GM23338 (cell line): ENCODE measurements at regions not wholly inside any gene's neighbourhood (a gene's known extent, or its start where the extent isn't known, plus 50 kb on each side); places are given as distances from the start of the nearest gene placed in this dataset.
"Not testable (repeated sequence)": the region's sequence is repeated elsewhere in the genome, so short reads cannot be mapped to it uniquely, and the experiment has no call there.

Source experiments
- ATAC-seq: fragments of 200-7000 bp; cut with Tn5 transposase; 3 replicates; pipeline ENCODE4 v1.9.1; 2020
- DNase-seq: peaks from one replicate; pipeline ENCODE4 v3.0.0-alpha.2; 2015; ENCODE audit warnings: low spot score
- H2AFZ ChIP-seq: fragments of 200-600 bp; sonication (generic); 2 replicates; pipeline ENCODE4 v1.8.0; 2016; ENCODE audit warnings: antibody characterized with exemption, mild to moderate bottlenecking, moderate library complexity
- H3F3A ChIP-seq: fragments of 200-600 bp; sonication (generic); replicated peaks from 2 replicates; pipeline ENCODE4 v1.8.0; 2017; ENCODE audit warnings: antibody characterized with exemption, mixed run types, low read depth
- H3K27ac ChIP-seq: fragments of 200-600 bp; sonication (generic); 2 replicates; pipeline ENCODE4 v1.6.1; 2016; ENCODE audit warnings: low read depth
- H3K27me3 ChIP-seq: fragments of 200-600 bp; sonication (generic); 2 replicates; pipeline ENCODE4 v1.8.0; 2016; ENCODE audit warnings: mild to moderate bottlenecking, mixed run types, moderate library complexity; ENCODE audit not compliant: insufficient read depth
- H3K36me3 ChIP-seq: fragments of 200-600 bp; sonication (generic); 2 replicates; pipeline ENCODE4 v1.8.0; 2016; ENCODE audit warnings: mild to moderate bottlenecking; ENCODE audit not compliant: insufficient read depth
- H3K4me1 ChIP-seq: fragments of 200-600 bp; sonication (generic); 2 replicates; pipeline ENCODE4 v1.8.0; 2016; ENCODE audit warnings: mild to moderate bottlenecking, moderate library complexity; ENCODE audit not compliant: insufficient read depth
- H3K4me2 ChIP-seq: fragments of 200-600 bp; sonication (generic); 2 replicates; pipeline ENCODE4 v1.7.1; 2017; ENCODE audit warnings: mixed run types
- H3K4me3 ChIP-seq: fragments of 200-600 bp; sonication (generic); 2 replicates; pipeline ENCODE4 v1.6.1; 2016; ENCODE audit warnings: mixed run types
- H3K79me2 ChIP-seq: fragments of 200-600 bp; sonication (generic); replicated peaks from 2 replicates; pipeline ENCODE4 v1.8.0; 2017; ENCODE audit warnings: mild to moderate bottlenecking; ENCODE audit not compliant: insufficient read depth
- H3K9me2 ChIP-seq: fragments of 200-600 bp; sonication (generic); 2 replicates; pipeline ENCODE4 v1.8.0; 2017; ENCODE audit not compliant: insufficient read depth
- H4K20me1 ChIP-seq: fragments of 200-600 bp; sonication (generic); replicated peaks from 2 replicates; pipeline ENCODE4 v1.8.0; 2017; ENCODE audit warnings: mild to moderate bottlenecking; ENCODE audit not compliant: insufficient read depth
- H3K27ac Mint-ChIP-seq: 2 replicates; pipeline ENCODE4 v1.8.0; 2020; ENCODE audit warnings: inconsistent platforms, mild to moderate bottlenecking, moderate library complexity, mixed read lengths
- H3K27me3 Mint-ChIP-seq: 3 replicates; pipeline ENCODE4 v1.8.0; 2022; ENCODE audit warnings: low read depth, mild to moderate bottlenecking, moderate library complexity, mixed read lengths, inconsistent platforms; ENCODE audit not compliant: insufficient read depth, poor library complexity
- H3K36me3 Mint-ChIP-seq: 3 replicates; pipeline ENCODE4 v1.8.0; 2021; ENCODE audit warnings: low read depth, mild to moderate bottlenecking, inconsistent platforms, moderate library complexity, mixed read lengths
- H3K4me1 Mint-ChIP-seq: 3 replicates; pipeline ENCODE4 v1.8.0; 2020; ENCODE audit warnings: mild to moderate bottlenecking, inconsistent platforms, mixed read lengths
- H3K4me3 Mint-ChIP-seq: 3 replicates; pipeline ENCODE4 v1.8.0; 2021; ENCODE audit warnings: moderate library complexity, mild to moderate bottlenecking, inconsistent platforms, mixed read lengths
- H3K9me3 Mint-ChIP-seq: 3 replicates; pipeline ENCODE4 v1.8.0; 2020; ENCODE audit warnings: moderate library complexity, mild to moderate bottlenecking, inconsistent platforms, mixed read lengths
- CREB1 ChIP-seq: fragments of 250-450 bp; sonication (Bioruptor Pico); IDR thresholded peaks from 2 replicates; pipeline ENCODE4 v1.5.0; 2020; ENCODE audit warnings: low read depth, mild to moderate bottlenecking, moderate library complexity
- EZH2phosphoT487 ChIP-seq: fragments of 200-600 bp; sonication (generic); IDR thresholded peaks from one replicate; pipeline ENCODE4 v1.8.1; 2018; ENCODE audit warnings: antibody characterized with exemption; ENCODE audit not compliant: unreplicated experiment
- JUNB ChIP-seq: IDR thresholded peaks from one replicate; pipeline ENCODE4 v1.6.1; 2016; ENCODE audit warnings: antibody characterized with exemption; ENCODE audit not compliant: unreplicated experiment
- NANOG ChIP-seq: IDR thresholded peaks from 2 replicates; pipeline ENCODE4 v1.6.1; 2016; ENCODE audit warnings: antibody characterized with exemption, borderline replicate concordance
- STAT1 ChIP-seq: IDR thresholded peaks from one replicate; pipeline ENCODE4 v1.6.1; 2016; ENCODE audit warnings: antibody characterized with exemption; ENCODE audit not compliant: unreplicated experiment
- ZNF114 ChIP-seq: fragments of 250-450 bp; sonication (Bioruptor Pico); IDR thresholded peaks from 2 replicates; pipeline ENCODE4 v1.5.0; 2020; ENCODE audit warnings: mild to moderate bottlenecking, moderate library complexity
- TF ChIP-seq, protein P1 (sequence below): fragments of 250-450 bp; sonication (Bioruptor Pico); IDR thresholded peaks from 2 replicates; pipeline ENCODE4 v1.5.0; 2020; ENCODE audit warnings: mild to moderate bottlenecking, moderate library complexity
- TF ChIP-seq, protein P2 (sequence below): IDR thresholded peaks from one replicate; pipeline ENCODE4 v1.6.1; 2018; ENCODE audit warnings: antibody characterized with exemption; ENCODE audit not compliant: unreplicated experiment

DNA sequence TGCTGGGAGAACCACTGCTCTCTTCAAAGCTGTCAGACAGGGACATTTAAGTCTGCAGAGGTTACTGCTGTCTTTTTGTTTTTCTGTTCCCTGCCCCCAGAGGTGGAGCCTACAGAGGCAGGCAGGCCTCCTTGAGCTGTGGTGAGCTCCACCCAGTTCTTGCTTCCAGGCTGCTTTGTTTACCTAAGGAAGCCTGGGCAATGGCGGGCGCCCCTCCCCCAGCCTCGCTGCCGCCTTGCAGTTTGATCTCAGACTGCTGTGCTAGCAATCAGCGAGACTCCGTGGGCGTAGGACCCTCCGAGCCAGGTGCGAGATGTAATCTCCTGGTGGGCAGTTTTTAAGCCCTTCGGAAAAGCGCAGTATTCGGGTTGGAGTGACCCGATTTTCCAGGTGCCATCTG, 65.8 kb upstream of the KYNU start:
- H3K4me3 ChIP-seq, ATAC-seq, H3K27ac Mint-ChIP-seq, H3K4me3 Mint-ChIP-seq, H3K79me2 ChIP-seq, H3K4me1 ChIP-seq, H3F3A ChIP-seq, H3K4me1 Mint-ChIP-seq, H3K36me3 Mint-ChIP-seq, H3K4me2 ChIP-seq, H3K27me3 ChIP-seq, H3K27me3 Mint-ChIP-seq, H3K9me3 Mint-ChIP-seq, H3K36me3 ChIP-seq, H3K27ac ChIP-seq, H3K9me2 ChIP-seq, H4K20me1 ChIP-seq, DNase-seq, H2AFZ ChIP-seq: not testable (repeated sequence)

DNA sequence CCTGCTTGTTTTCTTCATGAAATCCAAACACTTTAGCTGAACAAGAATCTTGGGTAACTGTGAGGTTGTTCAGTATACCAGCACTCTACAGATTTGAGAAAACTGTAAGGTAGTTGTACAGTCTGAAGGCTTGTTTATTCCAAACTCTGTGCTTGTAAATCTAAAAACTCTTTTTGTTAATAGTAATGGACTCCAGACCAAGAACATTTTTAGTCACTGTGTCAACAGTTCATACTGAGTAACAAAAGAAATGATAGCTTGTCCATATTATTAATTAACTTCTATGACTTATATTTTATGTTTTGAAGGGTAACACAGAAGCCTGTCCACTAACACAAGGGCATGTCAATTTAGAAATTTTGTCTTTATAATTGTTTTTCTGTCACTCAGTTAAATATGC, 72.2 kb upstream of the KYNU start:
- no peak for DNase-seq
- peaks cover 2% of the 10 kb centered on the region; the same call in 1 of the 3 replicates for H3K9me3 Mint-ChIP-seq
- H3K9me2 ChIP-seq: no peaks in the 10 kb centered on the region

DNA sequence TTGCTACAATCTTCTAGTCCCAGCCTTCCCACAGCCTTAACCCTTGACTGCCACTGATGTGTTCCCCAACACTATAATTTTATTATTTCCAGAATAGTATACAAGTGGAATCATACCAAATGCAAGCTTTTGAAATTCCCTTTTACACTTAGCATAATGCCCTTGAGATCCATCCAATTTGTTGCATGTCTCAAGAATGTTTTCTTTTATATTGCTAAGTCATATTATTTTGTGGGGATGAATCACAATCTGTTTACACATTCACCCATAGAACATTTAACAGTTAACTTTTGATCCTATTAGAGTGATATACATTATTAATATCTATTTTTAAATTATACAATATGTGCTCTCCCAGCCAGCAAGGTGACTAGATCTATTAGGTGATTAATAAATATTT, 74.3 kb upstream of the KYNU start:
- no peak for DNase-seq
- no peak for TF ChIP-seq STAT1
- no peak for TF ChIP-seq NANOG
- no peak for TF ChIP-seq CREB1 (CRISPR knock-in tag)
- TF ChIP-seq EZH2phosphoT487: no peak
- no peak for TF ChIP-seq JUNB
- TF ChIP-seq, protein P1, sequence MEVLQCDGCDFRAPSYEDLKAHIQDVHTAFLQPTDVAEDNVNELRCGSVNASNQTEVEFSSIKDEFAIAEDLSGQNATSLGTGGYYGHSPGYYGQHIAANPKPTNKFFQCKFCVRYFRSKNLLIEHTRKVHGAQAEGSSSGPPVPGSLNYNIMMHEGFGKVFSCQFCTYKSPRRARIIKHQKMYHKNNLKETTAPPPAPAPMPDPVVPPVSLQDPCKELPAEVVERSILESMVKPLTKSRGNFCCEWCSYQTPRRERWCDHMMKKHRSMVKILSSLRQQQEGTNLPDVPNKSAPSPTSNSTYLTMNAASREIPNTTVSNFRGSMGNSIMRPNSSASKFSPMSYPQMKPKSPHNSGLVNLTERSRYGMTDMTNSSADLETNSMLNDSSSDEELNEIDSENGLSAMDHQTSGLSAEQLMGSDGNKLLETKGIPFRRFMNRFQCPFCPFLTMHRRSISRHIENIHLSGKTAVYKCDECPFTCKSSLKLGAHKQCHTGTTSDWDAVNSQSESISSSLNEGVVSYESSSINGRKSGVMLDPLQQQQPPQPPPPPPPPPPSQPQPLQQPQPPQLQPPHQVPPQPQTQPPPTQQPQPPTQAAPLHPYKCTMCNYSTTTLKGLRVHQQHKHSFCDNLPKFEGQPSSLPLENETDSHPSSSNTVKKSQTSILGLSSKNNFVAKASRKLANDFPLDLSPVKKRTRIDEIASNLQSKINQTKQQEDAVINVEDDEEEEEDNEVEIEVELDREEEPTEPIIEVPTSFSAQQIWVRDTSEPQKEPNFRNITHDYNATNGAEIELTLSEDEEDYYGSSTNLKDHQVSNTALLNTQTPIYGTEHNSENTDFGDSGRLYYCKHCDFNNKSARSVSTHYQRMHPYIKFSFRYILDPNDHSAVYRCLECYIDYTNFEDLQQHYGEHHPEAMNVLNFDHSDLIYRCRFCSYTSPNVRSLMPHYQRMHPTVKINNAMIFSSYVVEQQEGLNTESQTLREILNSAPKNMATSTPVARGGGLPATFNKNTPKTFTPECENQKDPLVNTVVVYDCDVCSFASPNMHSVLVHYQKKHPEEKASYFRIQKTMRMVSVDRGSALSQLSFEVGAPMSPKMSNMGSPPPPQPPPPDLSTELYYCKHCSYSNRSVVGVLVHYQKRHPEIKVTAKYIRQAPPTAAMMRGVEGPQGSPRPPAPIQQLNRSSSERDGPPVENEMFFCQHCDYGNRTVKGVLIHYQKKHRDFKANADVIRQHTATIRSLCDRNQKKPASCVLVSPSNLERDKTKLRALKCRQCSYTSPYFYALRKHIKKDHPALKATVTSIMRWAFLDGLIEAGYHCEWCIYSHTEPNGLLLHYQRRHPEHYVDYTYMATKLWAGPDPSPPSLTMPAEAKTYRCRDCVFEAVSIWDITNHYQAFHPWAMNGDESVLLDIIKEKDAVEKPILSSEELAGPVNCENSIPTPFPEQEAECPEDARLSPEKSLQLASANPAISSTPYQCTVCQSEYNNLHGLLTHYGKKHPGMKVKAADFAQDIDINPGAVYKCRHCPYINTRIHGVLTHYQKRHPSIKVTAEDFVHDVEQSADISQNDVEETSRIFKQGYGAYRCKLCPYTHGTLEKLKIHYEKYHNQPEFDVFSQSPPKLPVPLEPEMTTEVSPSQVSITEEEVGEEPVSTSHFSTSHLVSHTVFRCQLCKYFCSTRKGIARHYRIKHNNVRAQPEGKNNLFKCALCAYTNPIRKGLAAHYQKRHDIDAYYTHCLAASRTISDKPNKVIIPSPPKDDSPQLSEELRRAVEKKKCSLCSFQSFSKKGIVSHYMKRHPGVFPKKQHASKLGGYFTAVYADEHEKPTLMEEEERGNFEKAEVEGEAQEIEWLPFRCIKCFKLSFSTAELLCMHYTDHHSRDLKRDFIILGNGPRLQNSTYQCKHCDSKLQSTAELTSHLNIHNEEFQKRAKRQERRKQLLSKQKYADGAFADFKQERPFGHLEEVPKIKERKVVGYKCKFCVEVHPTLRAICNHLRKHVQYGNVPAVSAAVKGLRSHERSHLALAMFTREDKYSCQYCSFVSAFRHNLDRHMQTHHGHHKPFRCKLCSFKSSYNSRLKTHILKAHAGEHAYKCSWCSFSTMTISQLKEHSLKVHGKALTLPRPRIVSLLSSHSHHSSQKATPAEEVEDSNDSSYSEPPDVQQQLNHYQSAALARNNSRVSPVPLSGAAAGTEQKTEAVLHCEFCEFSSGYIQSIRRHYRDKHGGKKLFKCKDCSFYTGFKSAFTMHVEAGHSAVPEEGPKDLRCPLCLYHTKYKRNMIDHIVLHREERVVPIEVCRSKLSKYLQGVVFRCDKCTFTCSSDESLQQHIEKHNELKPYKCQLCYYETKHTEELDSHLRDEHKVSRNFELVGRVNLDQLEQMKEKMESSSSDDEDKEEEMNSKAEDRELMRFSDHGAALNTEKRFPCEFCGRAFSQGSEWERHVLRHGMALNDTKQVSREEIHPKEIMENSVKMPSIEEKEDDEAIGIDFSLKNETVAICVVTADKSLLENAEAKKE (CRISPR knock-in tag): no peak
- TF ChIP-seq, protein P2, sequence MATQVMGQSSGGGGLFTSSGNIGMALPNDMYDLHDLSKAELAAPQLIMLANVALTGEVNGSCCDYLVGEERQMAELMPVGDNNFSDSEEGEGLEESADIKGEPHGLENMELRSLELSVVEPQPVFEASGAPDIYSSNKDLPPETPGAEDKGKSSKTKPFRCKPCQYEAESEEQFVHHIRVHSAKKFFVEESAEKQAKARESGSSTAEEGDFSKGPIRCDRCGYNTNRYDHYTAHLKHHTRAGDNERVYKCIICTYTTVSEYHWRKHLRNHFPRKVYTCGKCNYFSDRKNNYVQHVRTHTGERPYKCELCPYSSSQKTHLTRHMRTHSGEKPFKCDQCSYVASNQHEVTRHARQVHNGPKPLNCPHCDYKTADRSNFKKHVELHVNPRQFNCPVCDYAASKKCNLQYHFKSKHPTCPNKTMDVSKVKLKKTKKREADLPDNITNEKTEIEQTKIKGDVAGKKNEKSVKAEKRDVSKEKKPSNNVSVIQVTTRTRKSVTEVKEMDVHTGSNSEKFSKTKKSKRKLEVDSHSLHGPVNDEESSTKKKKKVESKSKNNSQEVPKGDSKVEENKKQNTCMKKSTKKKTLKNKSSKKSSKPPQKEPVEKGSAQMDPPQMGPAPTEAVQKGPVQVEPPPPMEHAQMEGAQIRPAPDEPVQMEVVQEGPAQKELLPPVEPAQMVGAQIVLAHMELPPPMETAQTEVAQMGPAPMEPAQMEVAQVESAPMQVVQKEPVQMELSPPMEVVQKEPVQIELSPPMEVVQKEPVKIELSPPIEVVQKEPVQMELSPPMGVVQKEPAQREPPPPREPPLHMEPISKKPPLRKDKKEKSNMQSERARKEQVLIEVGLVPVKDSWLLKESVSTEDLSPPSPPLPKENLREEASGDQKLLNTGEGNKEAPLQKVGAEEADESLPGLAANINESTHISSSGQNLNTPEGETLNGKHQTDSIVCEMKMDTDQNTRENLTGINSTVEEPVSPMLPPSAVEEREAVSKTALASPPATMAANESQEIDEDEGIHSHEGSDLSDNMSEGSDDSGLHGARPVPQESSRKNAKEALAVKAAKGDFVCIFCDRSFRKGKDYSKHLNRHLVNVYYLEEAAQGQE: no peak
- no peak for TF ChIP-seq ZNF114 (CRISPR knock-in tag)

More for the DNA sequence above, 72.2 kb upstream of the KYNU start:
- TF ChIP-seq CREB1 (CRISPR knock-in tag): no peak
- TF ChIP-seq STAT1: no peak
- no peak for TF ChIP-seq EZH2phosphoT487
- H3K27ac ChIP-seq: no peak overlapping the region
- H2AFZ ChIP-seq: no peak overlapping the region
- no peak overlapping the region for H3K4me3 ChIP-seq
- Mint-ChIP-seq H3K27ac (no peak overlapping the region), H3K4me1 (no peaks in the 10 kb centered on the region), H3K4me3 (no peak overlapping the region), H3K27me3 (no peaks in the 10 kb centered on the region), H3K36me3 (no peaks in the 10 kb centered on the region)
- no peaks in the 10 kb centered on the region for H4K20me1 ChIP-seq
- ATAC-seq: no peak
- no peaks in the 10 kb centered on the region for H3F3A ChIP-seq
- no peaks in the 10 kb centered on the region for H3K27me3 ChIP-seq
- no peaks in the 10 kb centered on the region for H3K79me2 ChIP-seq
- H3K36me3 ChIP-seq: no peaks in the 10 kb centered on the region
- H3K4me1 ChIP-seq: no peaks in the 10 kb centered on the region
- H3K4me2 ChIP-seq: no peak overlapping the region

More for the DNA sequence above, 74.3 kb upstream of the KYNU start:
- no peaks in the 10 kb centered on the region for H3K36me3 ChIP-seq
- ATAC-seq: no peak
- H3F3A ChIP-seq: no peaks in the 10 kb centered on the region
- H3K27ac Mint-ChIP-seq: no peak overlapping the region
- no peaks in the 10 kb centered on the region for H3K27me3 ChIP-seq
- no peaks in the 10 kb centered on the region for H3K27me3 Mint-ChIP-seq
- no peaks in the 10 kb centered on the region for H3K4me1 Mint-ChIP-seq
- no peak overlapping the region for H3K4me3 ChIP-seq
- no peaks in the 10 kb centered on the region for H3K36me3 Mint-ChIP-seq
- no peak overlapping the region for H3K27ac ChIP-seq
- no peak overlapping the region for H3K4me3 Mint-ChIP-seq
- H2AFZ ChIP-seq: no peak overlapping the region
- H3K4me1 ChIP-seq: no peaks in the 10 kb centered on the region
- H3K9me3 Mint-ChIP-seq: no peaks in the 10 kb centered on the region
- no peaks in the 10 kb centered on the region for H3K79me2 ChIP-seq
- no peak overlapping the region for H3K4me2 ChIP-seq
- H4K20me1 ChIP-seq: no peaks in the 10 kb centered on the region
- no peaks in the 10 kb centered on the region for H3K9me2 ChIP-seq
